Cardiac fibroblast (primary cell): ENCODE measurements at regions not wholly inside any gene's neighbourhood (a gene's known extent, or its start where the extent isn't known, plus 50 kb on each side); places are given as distances from the start of the nearest gene placed in this dataset.

Source experiments
- DNase-seq, 2 donors: peaks; one replicate each; pipeline versions ENCODE4 v3.0.0 to v3.0.0-alpha.2; 2010; ENCODE audit warnings: low read depth in 2 of 2
- H3K4me3 ChIP-seq, 2 donors: replicated peaks in 1 of 2; 1 replicate in 1 of 2; 2 replicates in 1 of 2; pipeline ENCODE4 v1.5.1; 2011; ENCODE audit warnings: low read depth in 2 of 2, low read length in 2 of 2, mild to moderate bottlenecking in 2 of 2, moderate library complexity in 1 of 2
- CTCF ChIP-seq: IDR thresholded peaks from one replicate; pipeline ENCODE4 v1.5.1; 2011; ENCODE audit warnings: low read depth, mild to moderate bottlenecking, low read length, inconsistent platforms

DNA sequence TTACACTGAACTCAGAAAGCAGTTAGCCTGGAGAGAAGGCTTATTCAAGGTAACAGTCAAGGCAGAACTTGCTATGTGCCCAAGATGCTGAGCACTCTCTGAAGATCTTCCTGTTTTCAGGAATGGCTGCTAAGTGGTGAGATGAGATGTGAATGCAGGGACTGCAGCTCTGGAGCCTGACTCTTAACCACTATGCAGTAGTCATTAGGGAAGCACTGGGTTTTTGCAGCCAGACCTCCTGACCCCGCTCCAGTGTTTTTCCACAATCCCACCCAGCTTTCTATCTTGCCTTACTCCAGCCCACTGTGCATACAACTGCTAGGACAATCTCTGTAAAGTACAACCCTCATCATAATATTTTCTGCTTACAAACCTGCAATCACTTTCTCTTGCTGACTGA is 95.2 kb upstream of the LNX1 start:
- TF ChIP-seq CTCF: no peak
- H3K4me3 ChIP-seq: no peak overlapping the region

GRCh38 chr4:53684136-53685130 is 93.1 kb upstream of the LNX1 start:
- no peak overlapping the region for H3K4me3 ChIP-seq
- DNase-seq: peak in 1 of 2 donors; percentile 42
- no peak for TF ChIP-seq CTCF

More for the DNA sequence above, 95.2 kb upstream of the LNX1 start:
- no peak for DNase-seq

DNA sequence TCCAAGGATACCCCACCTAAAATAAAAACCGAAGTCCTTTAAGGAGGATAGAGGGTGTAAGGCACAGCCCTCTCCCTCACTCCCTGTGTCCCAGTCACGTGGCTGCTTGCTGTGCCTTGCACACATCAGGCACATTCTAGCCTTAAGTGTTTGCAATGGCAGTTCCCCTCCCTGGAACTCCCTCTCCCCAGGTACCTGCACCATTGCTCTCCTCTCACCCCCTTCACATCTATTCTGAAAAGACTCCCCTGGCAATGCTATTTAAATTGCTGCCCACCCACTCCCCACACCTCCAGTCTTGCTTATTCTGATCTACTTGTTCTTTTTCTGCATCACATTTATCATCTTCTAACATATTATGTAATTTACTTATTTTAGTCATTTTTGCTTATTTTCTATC is 91.6 kb upstream of the LNX1 start:
- DNase-seq: no peak
- TF ChIP-seq CTCF: no peak
- H3K4me3 ChIP-seq: no peak overlapping the region

GRCh38 chr4:53682196-53682595 is 90.9 kb upstream of the LNX1 start:
- DNase-seq: peak; percentile 42 to 81
- no peak for TF ChIP-seq CTCF
- H3K4me3 ChIP-seq: no peak overlapping the region

GRCh38 chr4:53680598-53680997 is 89.3 kb upstream of the LNX1 start:
- H3K4me3 ChIP-seq: no peak overlapping the region
- DNase-seq: no peak
- TF ChIP-seq CTCF: no peak

DNA sequence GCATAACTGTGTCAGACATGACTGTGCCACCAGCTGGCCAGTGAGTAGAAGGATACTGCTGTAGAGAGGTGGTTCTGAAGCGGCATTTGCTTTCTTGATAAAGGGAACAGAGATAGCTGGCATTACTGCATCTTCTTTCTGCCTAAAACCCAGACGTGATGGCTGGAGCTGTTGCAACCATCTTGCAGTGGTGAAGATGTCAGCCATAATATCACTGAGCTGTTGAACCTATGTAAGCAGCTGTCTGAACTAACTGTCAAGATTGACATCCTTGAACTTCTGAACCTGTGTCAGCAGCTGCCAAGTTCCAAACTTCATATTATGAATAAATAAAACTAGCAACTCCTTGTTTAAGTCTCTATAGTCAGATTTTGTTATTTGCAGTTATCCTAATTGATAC is 88.9 kb upstream of the LNX1 start:
- no peak overlapping the region for H3K4me3 ChIP-seq
- TF ChIP-seq CTCF: no peak
- DNase-seq: no peak
